OCI-LY7 (cell line): ENCODE measurements at regions not wholly inside any gene's neighbourhood (a gene's known extent, or its start where the extent isn't known, plus 50 kb on each side); places are given as distances from the start of the nearest gene placed in this dataset.

ENCODE experiments used
- BruUV-seq: library from RNA; stranded (reverse); fragments of 400-500 nt; replicated peaks from 2 replicates; lab custom pipeline; 2021; lab: Mats Ljungman, UMichigan
- CTCF ChIA-PET: fragments of 300-600 bp; sonication (Branson Sonifier 250); formaldehyde crosslinking; loops from one replicate; lab custom pipeline; 2022; ENCODE audit warnings: antibody characterized with exemption; ENCODE audit not compliant: unreplicated experiment; lab: Charles Lee
- POLR2A ChIA-PET: fragments of 300-600 bp; sonication (Branson Sonifier 250); formaldehyde crosslinking; loops from one replicate; lab custom pipeline; 2022; ENCODE audit warnings: antibody characterized with exemption; lab: Charles Lee
- DNase-seq: peaks from one replicate; pipeline ENCODE4 v3.0.0-alpha.2; 2015; ENCODE audit warnings: low spot score
- H2AFZ ChIP-seq: fragments of 200-600 bp; sonication (generic), shearing (Covaris generic); 2 replicates; pipeline ENCODE4 v1.6.1; 2014; ENCODE audit warnings: mild to moderate bottlenecking, antibody characterized with exemption, low read length, moderate library complexity
- H3K27ac ChIP-seq: fragments of 200-600 bp; sonication (generic); 2 replicates; pipeline ENCODE4 v1.5.1; 2014; ENCODE audit warnings: mixed run types, low read depth, mild to moderate bottlenecking, moderate library complexity, low read length, inconsistent platforms; ENCODE audit not compliant: poor library complexity, severe bottlenecking
- H3K36me3 ChIP-seq: fragments of 200-600 bp; sonication (generic); 2 replicates; pipeline ENCODE4 v1.6.1; 2014; ENCODE audit warnings: mild to moderate bottlenecking, antibody characterized with exemption, low read length, moderate library complexity, mixed read lengths; ENCODE audit not compliant: insufficient read depth
- H3K4me1 ChIP-seq: fragments of 200-600 bp; sonication (generic); 2 replicates; pipeline ENCODE4 v1.5.1; 2014; ENCODE audit warnings: mild to moderate bottlenecking, low read length; ENCODE audit not compliant: insufficient read depth, poor library complexity, severe bottlenecking
- H3K4me2 ChIP-seq: fragments of 200-600 bp; sonication (generic); 2 replicates; pipeline ENCODE4 v1.6.1; 2014; ENCODE audit warnings: mild to moderate bottlenecking, low read length
- H3K4me3 ChIP-seq: fragments of 200-600 bp; sonication (generic); 2 replicates; pipeline ENCODE4 v1.5.1; 2014; ENCODE audit warnings: mild to moderate bottlenecking, low read depth, low read length; ENCODE audit not compliant: poor library complexity, severe bottlenecking
- H3K79me2 ChIP-seq: fragments of 200-600 bp; sonication (generic); 2 replicates; pipeline ENCODE4 v1.6.1; 2016; ENCODE audit warnings: low read depth, mild to moderate bottlenecking, low read length, moderate library complexity, mixed read lengths; ENCODE audit not compliant: insufficient read depth
- H3K9me2 ChIP-seq: fragments of 200-600 bp; sonication (generic); 2 replicates; pipeline ENCODE4 v1.6.1; 2016; ENCODE audit warnings: mild to moderate bottlenecking, low read length, mixed read lengths; ENCODE audit not compliant: insufficient read depth
- H3K9me3 ChIP-seq: fragments of 200-600 bp; sonication (generic); 2 replicates; pipeline ENCODE4 v1.6.1; 2014; ENCODE audit warnings: mild to moderate bottlenecking, mixed run types, low read length, mixed read lengths
- H4K20me1 ChIP-seq: fragments of 200-600 bp; sonication (generic); 2 replicates; pipeline ENCODE4 v1.6.1; 2014; ENCODE audit warnings: mild to moderate bottlenecking, antibody characterized with exemption, low read length, moderate library complexity, mixed read lengths; ENCODE audit not compliant: insufficient read depth
- EZH2phosphoT487 ChIP-seq: fragments of 200-600 bp; sonication (generic); IDR thresholded peaks from 2 replicates; pipeline ENCODE4 v1.6.1; 2018; ENCODE audit warnings: low read depth, borderline replicate concordance, mild to moderate bottlenecking, mixed run types, antibody characterized with exemption, low read length, moderate library complexity, mixed read lengths
- intact Hi-C: fragments of 100-400 bp; cut with micrococcal nuclease; formaldehyde crosslinking; loops from one replicate; pipeline ENCODE4 v1.10.0; 2022; ENCODE audit not compliant: unreplicated experiment
- TF ChIP-seq, protein P1 (sequence below): fragments of 200-600 bp; sonication (generic); conservative IDR thresholded peaks from 2 replicates; pipeline ENCODE4 v1.5.1; 2014; ENCODE audit warnings: mild to moderate bottlenecking, antibody characterized with exemption, low read length, moderate library complexity, mixed read lengths

DNA sequence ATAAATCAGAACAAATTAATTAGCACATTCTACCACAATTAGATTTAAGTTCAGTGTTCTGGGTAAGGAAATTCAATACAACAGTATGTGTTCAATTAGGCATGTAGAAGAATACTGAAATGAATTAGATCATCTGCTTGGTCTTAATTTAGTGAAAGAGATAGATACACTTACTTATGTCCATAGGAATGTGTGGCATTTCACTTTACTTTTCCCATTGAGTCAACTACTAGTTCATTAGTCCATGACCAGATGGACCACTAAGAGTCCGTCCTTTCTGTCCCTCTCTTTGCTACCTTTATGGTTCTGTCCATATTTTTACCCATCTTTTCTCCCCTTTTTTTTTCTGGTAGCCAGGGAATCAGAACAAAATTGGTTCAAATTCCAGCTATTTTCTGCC is 276.9 kb downstream of the OSTF1 start:
- no peak overlapping the region for H3K4me2 ChIP-seq
- no peaks in the 10 kb centered on the region for H3K4me1 ChIP-seq
- H3K36me3 ChIP-seq: no peaks in the 10 kb centered on the region
- no peaks in the 10 kb centered on the region for H3K9me3 ChIP-seq
- BruUV-seq: no TSS peak
- H3K27ac ChIP-seq: no peak overlapping the region
- no peaks in the 10 kb centered on the region for H3K79me2 ChIP-seq
- DNase-seq: no peak
- TF ChIP-seq, protein P1, sequence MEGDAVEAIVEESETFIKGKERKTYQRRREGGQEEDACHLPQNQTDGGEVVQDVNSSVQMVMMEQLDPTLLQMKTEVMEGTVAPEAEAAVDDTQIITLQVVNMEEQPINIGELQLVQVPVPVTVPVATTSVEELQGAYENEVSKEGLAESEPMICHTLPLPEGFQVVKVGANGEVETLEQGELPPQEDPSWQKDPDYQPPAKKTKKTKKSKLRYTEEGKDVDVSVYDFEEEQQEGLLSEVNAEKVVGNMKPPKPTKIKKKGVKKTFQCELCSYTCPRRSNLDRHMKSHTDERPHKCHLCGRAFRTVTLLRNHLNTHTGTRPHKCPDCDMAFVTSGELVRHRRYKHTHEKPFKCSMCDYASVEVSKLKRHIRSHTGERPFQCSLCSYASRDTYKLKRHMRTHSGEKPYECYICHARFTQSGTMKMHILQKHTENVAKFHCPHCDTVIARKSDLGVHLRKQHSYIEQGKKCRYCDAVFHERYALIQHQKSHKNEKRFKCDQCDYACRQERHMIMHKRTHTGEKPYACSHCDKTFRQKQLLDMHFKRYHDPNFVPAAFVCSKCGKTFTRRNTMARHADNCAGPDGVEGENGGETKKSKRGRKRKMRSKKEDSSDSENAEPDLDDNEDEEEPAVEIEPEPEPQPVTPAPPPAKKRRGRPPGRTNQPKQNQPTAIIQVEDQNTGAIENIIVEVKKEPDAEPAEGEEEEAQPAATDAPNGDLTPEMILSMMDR: no peak
- TF ChIP-seq EZH2phosphoT487: no peak
- POLR2A ChIA-PET: interaction anchor here (1.0 kb wide), 1 partner anchor 23 kb away, joined by 3 read pairs; no protein-coding TSS in a partner anchor
- intact Hi-C loops: no loop called here
- H3K9me2 ChIP-seq: no peaks in the 10 kb centered on the region
- no peaks in the 10 kb centered on the region for H4K20me1 ChIP-seq
- no peak overlapping the region for H3K4me3 ChIP-seq
- CTCF ChIA-PET: no interaction called here
- H2AFZ ChIP-seq: no peak overlapping the region

DNA sequence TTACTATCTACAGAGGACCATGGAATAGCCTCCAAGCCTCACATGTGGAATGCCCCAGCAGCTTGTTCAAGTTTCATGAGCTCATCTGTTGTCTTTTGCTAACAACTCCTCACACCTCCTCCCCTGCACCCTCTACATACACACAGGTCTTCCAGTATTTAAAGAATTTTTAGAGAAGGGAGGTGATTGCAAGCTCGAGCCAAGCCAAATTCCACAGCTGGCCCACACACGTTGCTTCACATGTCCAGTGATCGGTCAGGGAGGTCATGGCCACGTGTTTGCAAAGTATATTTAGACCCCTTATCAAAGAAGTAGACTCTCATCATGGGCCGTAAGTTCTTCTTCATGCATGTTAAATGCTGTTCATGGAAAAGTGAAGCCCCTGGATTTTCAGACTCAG is 281.7 kb downstream of the OSTF1 start:
- intact Hi-C loops: no loop called here
- POLR2A ChIA-PET: interaction anchor here (0.5 to 0.6 kb wide), 2 partner anchors 75 to 602 kb away, joined by 3 read pairs; no protein-coding TSS in a partner anchor
- H3K9me3 ChIP-seq: no peaks in the 10 kb centered on the region
- H3K79me2 ChIP-seq: no peaks in the 10 kb centered on the region
- H2AFZ ChIP-seq: no peak overlapping the region
- CTCF ChIA-PET: interaction anchor here (0.6 kb wide), 1 partner anchor 1654 kb away, joined by 4 read pairs; no protein-coding TSS in a partner anchor
- H3K4me1 ChIP-seq: no peaks in the 10 kb centered on the region
- no peaks in the 10 kb centered on the region for H3K36me3 ChIP-seq
- no peak for DNase-seq
- no peak overlapping the region for H3K4me2 ChIP-seq
- BruUV-seq: no TSS peak
- H3K4me3 ChIP-seq: no peak overlapping the region
- TF ChIP-seq, protein P1: no peak
- no peak for TF ChIP-seq EZH2phosphoT487
- no peak overlapping the region for H3K27ac ChIP-seq
- no peaks in the 10 kb centered on the region for H4K20me1 ChIP-seq
- H3K9me2 ChIP-seq: no peaks in the 10 kb centered on the region

- H4K20me1 ChIP-seq: no peaks in the 10 kb centered on the region
- H3K4me1 ChIP-seq: no peaks in the 10 kb centered on the region
- no peaks in the 10 kb centered on the region for H3K9me3 ChIP-seq
- no peaks in the 10 kb centered on the region for H3K79me2 ChIP-seq
- no peak overlapping the region for H3K4me2 ChIP-seq
- DNase-seq: no peak
- intact Hi-C loops: no loop called here
- CTCF ChIA-PET: no interaction called here
- no peak overlapping the region for H3K4me3 ChIP-seq
- no peaks in the 10 kb centered on the region for H3K36me3 ChIP-seq
- BruUV-seq: no TSS peak
- POLR2A ChIA-PET: interaction anchor here (0.5 kb wide), 1 partner anchor 571 kb away, joined by 6 read pairs; no protein-coding TSS in a partner anchor
- no peaks in the 10 kb centered on the region for H3K9me2 ChIP-seq
- no peak for TF ChIP-seq EZH2phosphoT487
- TF ChIP-seq, protein P1: no peak
- no peak overlapping the region for H3K27ac ChIP-seq
- no peak overlapping the region for H2AFZ ChIP-seq
Observed at GRCh38 chr9:75372499-75373268, 284.4 kb downstream of the OSTF1 start.
